GM20000 (cell line): ENCODE measurements at regions not wholly inside any gene's neighbourhood (a gene's known extent, or its start where the extent isn't known, plus 50 kb on each side); places are given as distances from the start of the nearest gene placed in this dataset.

Experiments used
- DNase-seq: peaks from one replicate; pipeline ENCODE4 v3.0.0; 2012; ENCODE audit warnings: low spot score
- TF ChIP-seq, protein P1 (sequence below): IDR thresholded peaks from 2 replicates; pipeline ENCODE4 v1.5.1; 2012; ENCODE audit warnings: mild to moderate bottlenecking, control low read depth; ENCODE audit errors: extremely low read depth, missing control alignments

DNA sequence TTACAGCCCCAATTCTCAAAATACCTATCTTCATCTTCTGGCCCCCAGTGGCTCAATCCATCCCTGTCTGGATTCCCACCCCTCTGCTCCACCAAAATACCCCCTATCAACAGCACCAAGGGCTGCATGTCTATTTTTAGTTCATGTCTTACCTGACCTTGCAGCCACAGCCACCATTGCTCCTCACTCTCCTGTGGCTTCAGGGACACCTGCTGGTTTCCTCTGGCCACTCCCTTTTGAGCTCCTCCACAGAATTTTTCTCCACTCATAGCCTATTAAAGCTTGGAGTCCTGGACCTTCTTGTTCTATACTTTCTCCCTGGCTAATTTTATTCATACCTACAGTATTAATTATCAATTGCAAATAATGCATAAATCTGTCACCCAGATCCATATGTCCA lies 125.3 kb upstream of the NGF start:
- TF ChIP-seq, protein P1, sequence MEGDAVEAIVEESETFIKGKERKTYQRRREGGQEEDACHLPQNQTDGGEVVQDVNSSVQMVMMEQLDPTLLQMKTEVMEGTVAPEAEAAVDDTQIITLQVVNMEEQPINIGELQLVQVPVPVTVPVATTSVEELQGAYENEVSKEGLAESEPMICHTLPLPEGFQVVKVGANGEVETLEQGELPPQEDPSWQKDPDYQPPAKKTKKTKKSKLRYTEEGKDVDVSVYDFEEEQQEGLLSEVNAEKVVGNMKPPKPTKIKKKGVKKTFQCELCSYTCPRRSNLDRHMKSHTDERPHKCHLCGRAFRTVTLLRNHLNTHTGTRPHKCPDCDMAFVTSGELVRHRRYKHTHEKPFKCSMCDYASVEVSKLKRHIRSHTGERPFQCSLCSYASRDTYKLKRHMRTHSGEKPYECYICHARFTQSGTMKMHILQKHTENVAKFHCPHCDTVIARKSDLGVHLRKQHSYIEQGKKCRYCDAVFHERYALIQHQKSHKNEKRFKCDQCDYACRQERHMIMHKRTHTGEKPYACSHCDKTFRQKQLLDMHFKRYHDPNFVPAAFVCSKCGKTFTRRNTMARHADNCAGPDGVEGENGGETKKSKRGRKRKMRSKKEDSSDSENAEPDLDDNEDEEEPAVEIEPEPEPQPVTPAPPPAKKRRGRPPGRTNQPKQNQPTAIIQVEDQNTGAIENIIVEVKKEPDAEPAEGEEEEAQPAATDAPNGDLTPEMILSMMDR: no peak
- no peak for DNase-seq

DNA sequence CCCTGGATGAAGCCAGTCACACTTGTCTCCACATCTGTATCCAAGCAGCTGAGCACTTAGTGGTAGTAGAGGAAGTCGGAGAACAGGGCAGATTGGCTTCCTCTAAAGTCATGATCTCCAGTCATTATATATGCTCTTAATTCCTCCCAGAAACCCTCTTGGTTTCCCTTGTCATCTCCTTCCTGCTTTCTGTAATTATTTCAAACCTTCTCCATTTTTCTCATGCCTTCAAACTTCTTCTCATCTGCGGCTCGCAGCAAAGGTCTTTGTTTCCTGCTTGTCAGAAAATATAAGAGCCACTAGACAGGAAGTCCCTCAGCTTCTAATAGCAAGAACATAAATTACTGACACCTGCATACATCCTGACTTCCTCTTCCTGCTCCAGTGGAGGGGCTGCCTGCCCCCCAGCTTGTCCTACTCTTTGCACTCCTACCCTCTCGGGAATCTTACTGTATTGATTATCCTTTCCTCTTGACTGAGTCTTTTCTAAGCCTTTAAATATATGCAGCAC lies 124.6 kb upstream of the NGF start:
- TF ChIP-seq, protein P1: no peak
- DNase-seq: no peak

- DNase-seq: no peak
- TF ChIP-seq, protein P1: no peak
Observed at GRCh38 chr1:115461526-115461925, 123.5 kb upstream of the NGF start.

DNA sequence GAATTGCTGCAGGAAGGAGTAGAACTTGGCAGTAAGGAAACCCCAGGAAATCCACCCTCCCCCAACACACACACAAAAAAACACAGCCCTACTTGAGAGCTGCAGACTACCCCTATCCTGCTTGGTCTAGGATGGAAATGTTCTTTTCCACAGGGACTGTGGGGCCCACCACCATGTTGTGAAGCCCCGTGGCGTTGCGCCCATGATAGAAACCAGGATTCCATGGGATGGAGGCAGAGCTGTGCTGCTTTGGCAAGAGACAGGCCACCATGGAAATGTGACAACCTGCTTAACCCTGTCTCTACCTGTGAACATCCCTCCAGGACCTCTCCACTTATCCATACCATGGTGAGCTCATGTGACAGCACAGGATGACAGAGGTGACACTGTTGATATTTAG lies 121.1 kb upstream of the NGF start:
- TF ChIP-seq, protein P1: no peak
- no peak for DNase-seq

- TF ChIP-seq, protein P1: no peak
- no peak for DNase-seq
Observed at GRCh38 chr1:115458426-115459114, 120.5 kb upstream of the NGF start.

DNA sequence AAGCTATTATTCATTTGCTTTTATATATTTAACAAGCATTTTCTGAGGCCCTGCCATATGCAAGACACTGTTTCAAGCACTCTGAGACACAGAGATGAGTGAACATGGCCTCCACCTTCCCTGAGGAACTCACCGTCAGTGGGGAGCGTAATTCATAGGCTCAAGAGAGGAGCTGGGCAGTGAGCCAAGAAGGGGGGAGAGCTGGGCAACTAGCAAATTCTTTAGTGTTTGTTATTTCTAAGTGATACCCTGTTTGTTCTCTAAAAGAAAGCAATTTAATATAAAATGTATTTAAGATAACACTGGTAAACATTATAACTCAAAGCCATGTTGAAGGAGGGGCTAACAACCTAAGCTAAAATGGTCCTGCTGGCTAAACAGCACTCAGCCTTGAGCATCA lies 119.2 kb upstream of the NGF start:
- DNase-seq: no peak
- TF ChIP-seq, protein P1: no peak

DNA sequence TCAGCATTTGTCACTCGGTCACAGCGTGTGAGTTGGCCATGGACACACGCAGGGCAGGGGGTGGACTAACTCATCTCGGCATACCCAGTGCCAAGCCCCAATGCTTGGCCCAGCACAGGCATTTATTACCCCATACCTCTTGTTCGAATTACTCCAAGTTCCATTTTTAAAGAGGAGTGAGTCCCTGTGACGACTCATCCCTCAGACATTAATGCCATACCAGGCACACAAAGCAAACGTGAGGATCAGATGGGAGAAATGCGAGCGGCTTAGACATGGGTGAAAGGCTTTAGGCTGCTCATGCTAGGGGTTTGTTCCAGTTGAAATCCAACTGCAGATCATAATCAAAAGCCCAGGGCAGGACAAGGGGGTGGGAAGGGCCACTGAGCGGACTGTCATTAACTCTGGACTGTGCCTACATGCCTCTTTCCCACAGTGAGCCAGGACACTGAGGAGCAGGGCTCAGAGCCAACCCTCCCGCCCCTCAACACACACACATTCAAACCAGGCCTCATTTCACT lies 118.5 kb upstream of the NGF start:
- no peak for DNase-seq

More for the DNA sequence above, 118.5 kb upstream of the NGF start:
- TF ChIP-seq, protein P1: no peak
